CD4-positive, alpha-beta T cell treated with Interleukin-15 for 4 hours (primary cell): ENCODE measurements at regions not wholly inside any gene's neighbourhood (a gene's known extent, or its start where the extent isn't known, plus 50 kb on each side); places are given as distances from the start of the nearest gene placed in this dataset.
A peak's percentile ranks its signal among the peaks of the same experiment; 100 is the strongest.
"Not testable (repeated sequence)": the region's sequence is repeated elsewhere in the genome, so short reads cannot be mapped to it uniquely, and the experiment has no call there.

ENCODE experiments used
- DNase-seq: peaks from one replicate; pipeline ENCODE4 v3.0.0-alpha.2; 2020; ENCODE audit warnings: low spot score

- no peak for DNase-seq
These were observed 185.8 kb upstream of the GPRIN3 start for GRCh38 chr4:89493367-89493766.

- no peak for DNase-seq
These were observed 185.0 kb upstream of the GPRIN3 start for GRCh38 chr4:89492581-89493071.

GRCh38 chr4:89491761-89492160 is 184.2 kb upstream of the GPRIN3 start:
- no peak for DNase-seq

GRCh38 chr4:89489921-89490431 is 182.4 kb upstream of the GPRIN3 start:
- not testable (repeated sequence) for DNase-seq

- no peak for DNase-seq
These were observed 181.8 kb upstream of the GPRIN3 start for GRCh38 chr4:89489338-89489771.

GRCh38 chr4:89488736-89489135 is 181.1 kb upstream of the GPRIN3 start:
- DNase-seq: no peak

GRCh38 chr4:89486673-89487072 is 179.1 kb upstream of the GPRIN3 start:
- no peak for DNase-seq

- DNase-seq: no peak
These were observed 178.4 kb upstream of the GPRIN3 start for GRCh38 chr4:89486042-89486441.

- no peak for DNase-seq
These were observed 176.2 kb upstream of the GPRIN3 start for GRCh38 chr4:89483833-89484232.

- DNase-seq: no peak
These were observed 175.5 kb upstream of the GPRIN3 start for GRCh38 chr4:89482926-89483595.

GRCh38 chr4:89482251-89482650 is 174.7 kb upstream of the GPRIN3 start:
- DNase-seq: no peak

GRCh38 chr4:89469930-89470375 is 162.4 kb upstream of the GPRIN3 start:
- DNase-seq: peak; percentile 50

- DNase-seq: no peak
These were observed 161.9 kb upstream of the GPRIN3 start for GRCh38 chr4:89469516-89469915.

- DNase-seq: no peak
These were observed 161.0 kb upstream of the GPRIN3 start for GRCh38 chr4:89468602-89469001.

- no peak for DNase-seq
These were observed 155.7 kb upstream of the GPRIN3 start for GRCh38 chr4:89463341-89463740.

GRCh38 chr4:89447543-89447942 is 139.9 kb upstream of the GPRIN3 start:
- no peak for DNase-seq

- DNase-seq: no peak
These were observed 138.6 kb upstream of the GPRIN3 start for GRCh38 chr4:89446193-89446592.

GRCh38 chr4:89439533-89439932 is 131.9 kb upstream of the GPRIN3 start:
- DNase-seq: no peak

- peak; percentile 59 for DNase-seq
These were observed 130.7 kb upstream of the GPRIN3 start for GRCh38 chr4:89438102-89438831.

GRCh38 chr4:89434364-89434988 is 126.9 kb upstream of the GPRIN3 start:
- peak; percentile 67 for DNase-seq

GRCh38 chr4:89427782-89428181 is 120.2 kb upstream of the GPRIN3 start:
- no peak for DNase-seq

GRCh38 chr4:89425023-89425422 is 117.4 kb upstream of the GPRIN3 start:
- DNase-seq: no peak
